ENCODE measurements at regions not wholly inside any gene's neighbourhood (a gene's known extent, or its start where the extent isn't known, plus 50 kb on each side); places are given as distances from the start of the nearest gene placed in this dataset.

- no peak for DNase-seq (ENCODE audit: insufficient read length)
- no peak for FAIRE-seq
- TF ChIP-seq TAF1 (IDR thresholded peaks at IDR 0.05; ENCODE audit: borderline replicate concordance, low read depth, low read length) (no peak), POLR2AphosphoS5 (IDR thresholded peaks at IDR 0.05; ENCODE audit: low read depth, low read length) (no peak), POLR2A (IDR thresholded peaks at IDR 0.05; ENCODE audit: low read depth, low read length) (no peak)
Measured at GRCh38 chr3:7913283-7913682, 588.3 kb upstream of the LMCD1 start.

- TF ChIP-seq POLR2AphosphoS5 (IDR thresholded peaks at IDR 0.05; ENCODE audit: low read depth, low read length) (no peak), POLR2A (IDR thresholded peaks at IDR 0.05; ENCODE audit: low read depth, low read length) (no peak), TAF1 (IDR thresholded peaks at IDR 0.05; ENCODE audit: borderline replicate concordance, low read depth, low read length) (no peak)
- FAIRE-seq, result no peak
Measured at GRCh38 chr3:7915356-7915755, 586.3 kb upstream of the LMCD1 start.

GRCh38 chr3:7917443-7918151 is 584.0 kb upstream of the LMCD1 start:
- DNase-seq (ENCODE audit: insufficient read length) (no peak), FAIRE-seq (no peak)
- TF ChIP-seq TAF1 (IDR thresholded peaks at IDR 0.05; ENCODE audit: borderline replicate concordance, low read depth, low read length) (no peak), POLR2AphosphoS5 (IDR thresholded peaks at IDR 0.05; ENCODE audit: low read depth, low read length) (no peak), POLR2A (IDR thresholded peaks at IDR 0.05; ENCODE audit: low read depth, low read length) (no peak)

More at GRCh38 chr3:7915356-7915755, 586.3 kb upstream of the LMCD1 start:
- DNase-seq (ENCODE audit: insufficient read length), result no peak

GRCh38 chr3:7920211-7920610 is 581.4 kb upstream of the LMCD1 start:
- TF ChIP-seq TAF1 (IDR thresholded peaks at IDR 0.05; ENCODE audit: borderline replicate concordance, low read depth, low read length), result no peak
- TF ChIP-seq POLR2AphosphoS5 (IDR thresholded peaks at IDR 0.05; ENCODE audit: low read depth, low read length), result no peak
- no peak for TF ChIP-seq POLR2A (IDR thresholded peaks at IDR 0.05; ENCODE audit: low read depth, low read length)
- FAIRE-seq, result no peak
- DNase-seq (ENCODE audit: insufficient read length), result no peak

GRCh38 chr3:7924228-7924627 is 577.4 kb upstream of the LMCD1 start:
- DNase-seq (ENCODE audit: insufficient read length) (no peak), FAIRE-seq (no peak)
- TF ChIP-seq POLR2AphosphoS5 (IDR thresholded peaks at IDR 0.05; ENCODE audit: low read depth, low read length), result no peak
- TF ChIP-seq POLR2A (IDR thresholded peaks at IDR 0.05; ENCODE audit: low read depth, low read length), result no peak
- TF ChIP-seq TAF1 (IDR thresholded peaks at IDR 0.05; ENCODE audit: borderline replicate concordance, low read depth, low read length), result no peak

- no peak for TF ChIP-seq TAF1 (IDR thresholded peaks at IDR 0.05; ENCODE audit: borderline replicate concordance, low read depth, low read length)
- no peak for TF ChIP-seq POLR2AphosphoS5 (IDR thresholded peaks at IDR 0.05; ENCODE audit: low read depth, low read length)
- no peak for TF ChIP-seq POLR2A (IDR thresholded peaks at IDR 0.05; ENCODE audit: low read depth, low read length)
- DNase-seq (ENCODE audit: insufficient read length), result no peak
- no peak for FAIRE-seq
Measured at GRCh38 chr3:7927015-7927414, 574.6 kb upstream of the LMCD1 start.

GRCh38 chr3:7927864-7928263 is 573.8 kb upstream of the LMCD1 start:
- TF ChIP-seq POLR2A (IDR thresholded peaks at IDR 0.05; ENCODE audit: low read depth, low read length) (no peak), TAF1 (IDR thresholded peaks at IDR 0.05; ENCODE audit: borderline replicate concordance, low read depth, low read length) (no peak), POLR2AphosphoS5 (IDR thresholded peaks at IDR 0.05; ENCODE audit: low read depth, low read length) (no peak)
- FAIRE-seq, result no peak
- DNase-seq (ENCODE audit: insufficient read length), result no peak

- no peak for FAIRE-seq
- DNase-seq (ENCODE audit: insufficient read length), result no peak
Measured at GRCh38 chr3:7929319-7929889, 572.2 kb upstream of the LMCD1 start.

GRCh38 chr3:7934362-7934761 is 567.3 kb upstream of the LMCD1 start:
- FAIRE-seq, result no peak
- DNase-seq (ENCODE audit: insufficient read length), result no peak
- TF ChIP-seq POLR2A (IDR thresholded peaks at IDR 0.05; ENCODE audit: low read depth, low read length) (no peak), TAF1 (IDR thresholded peaks at IDR 0.05; ENCODE audit: borderline replicate concordance, low read depth, low read length) (no peak), POLR2AphosphoS5 (IDR thresholded peaks at IDR 0.05; ENCODE audit: low read depth, low read length) (no peak)

More at GRCh38 chr3:7929319-7929889, 572.2 kb upstream of the LMCD1 start:
- TF ChIP-seq POLR2A (IDR thresholded peaks at IDR 0.05; ENCODE audit: low read depth, low read length), result no peak
- no peak for TF ChIP-seq POLR2AphosphoS5 (IDR thresholded peaks at IDR 0.05; ENCODE audit: low read depth, low read length)
- no peak for TF ChIP-seq TAF1 (IDR thresholded peaks at IDR 0.05; ENCODE audit: borderline replicate concordance, low read depth, low read length)

GRCh38 chr3:7947930-7948329 is 553.7 kb upstream of the LMCD1 start:
- no peak for DNase-seq (ENCODE audit: insufficient read length)
- no peak for FAIRE-seq
- TF ChIP-seq POLR2A (IDR thresholded peaks at IDR 0.05; ENCODE audit: low read depth, low read length) (no peak), TAF1 (IDR thresholded peaks at IDR 0.05; ENCODE audit: borderline replicate concordance, low read depth, low read length) (no peak), POLR2AphosphoS5 (IDR thresholded peaks at IDR 0.05; ENCODE audit: low read depth, low read length) (no peak)

- FAIRE-seq, result no peak
- DNase-seq (ENCODE audit: insufficient read length), result no peak
- TF ChIP-seq POLR2A (IDR thresholded peaks at IDR 0.05; ENCODE audit: low read depth, low read length) (no peak), TAF1 (IDR thresholded peaks at IDR 0.05; ENCODE audit: borderline replicate concordance, low read depth, low read length) (no peak), POLR2AphosphoS5 (IDR thresholded peaks at IDR 0.05; ENCODE audit: low read depth, low read length) (no peak)
Measured at GRCh38 chr3:7950890-7951289, 550.7 kb upstream of the LMCD1 start.

GRCh38 chr3:7953449-7954014 is 548.1 kb upstream of the LMCD1 start:
- TF ChIP-seq POLR2AphosphoS5 (IDR thresholded peaks at IDR 0.05; ENCODE audit: low read depth, low read length), result no peak
- TF ChIP-seq TAF1 (IDR thresholded peaks at IDR 0.05; ENCODE audit: borderline replicate concordance, low read depth, low read length), result no peak
- TF ChIP-seq POLR2A (IDR thresholded peaks at IDR 0.05; ENCODE audit: low read depth, low read length), result no peak
- FAIRE-seq (no peak), DNase-seq (ENCODE audit: insufficient read length) (no peak)
